HepG2 (cell line): ENCODE measurements at regions not wholly inside any gene's neighbourhood (a gene's known extent, or its start where the extent isn't known, plus 50 kb on each side); places are given as distances from the start of the nearest gene placed in this dataset.

Source experiments
- ATAC-seq: fragments of 200-7000 bp; cut with Tn5 transposase; 3 replicates; pipeline ENCODE4 v1.9.1; 2020; ENCODE audit warnings: mild to moderate bottlenecking, moderate library complexity
- BruUV-seq: library from RNA; stranded (reverse); fragments of 400-500 nt; replicated peaks from 2 replicates; lab custom pipeline; 2021; lab: Mats Ljungman, UMichigan
- CTCF ChIA-PET: fragments of 300-600 bp; formaldehyde crosslinking; extraction: SDS; loops from one replicate; lab custom pipeline; 2021; ENCODE audit warnings: low total read pairs, inconsistent platforms, low intra/inter-chr PET ratio; lab: Yijun Ruan, JAX
- POLR2A ChIA-PET: fragments of 350-600 bp; sonication (Branson Sonifier 250); formaldehyde crosslinking; loops from one replicate; lab custom pipeline; 2020; ENCODE audit warnings: antibody characterized with exemption, inconsistent platforms; lab: Yijun Ruan, JAX
- DNase-seq: peaks from one replicate; pipeline ENCODE4 v3.0.0-alpha.2; 2015; ENCODE audit warnings: low spot score
- FAIRE-seq: peaks from 3 replicates; lab custom pipeline; 2011; peaks lifted over from hg19 to GRCh38; lab: Jason Lieb, UNC
- H2AFZ ChIP-seq: one replicate; pipeline ENCODE4 v1.6.1; 2011; ENCODE audit warnings: low read length, inconsistent platforms
- H3K27ac ChIP-seq: fragments of 300-600 bp; 3 replicates; pipeline ENCODE4 v1.8.0; 2011; ENCODE audit warnings: mixed run types, mild to moderate bottlenecking, mixed read lengths, low read length, inconsistent platforms; ENCODE audit not compliant: insufficient read depth; ENCODE audit errors: extremely low read length
- H3K27me3 ChIP-seq, 2 experiments: fragments of 200-600 bp in 1 of 2; 2 replicates in 1 of 2; 3 replicates in 1 of 2; pipeline versions ENCODE4 v1.6.0 to v1.8.0; 2011; ENCODE audit warnings: low read length in 2 of 2, mild to moderate bottlenecking in 2 of 2, moderate library complexity in 2 of 2, inconsistent platforms in 1 of 2; ENCODE audit not compliant: insufficient read depth in 2 of 2, control insufficient read depth in 1 of 2
- H3K36me3 ChIP-seq, 2 experiments: fragments of 200-600 bp in 1 of 2; replicated peaks in 1 of 2; 2 replicates in 1 of 2; 3 replicates in 1 of 2; pipeline versions ENCODE4 v1.5.1 to v1.8.0; 2011; ENCODE audit warnings: low read length in 2 of 2, inconsistent platforms in 1 of 2; ENCODE audit not compliant: insufficient read depth in 2 of 2, control insufficient read depth in 1 of 2
- H3K4me1 ChIP-seq: 2 replicates; pipeline ENCODE4 v1.5.1; 2012; ENCODE audit warnings: low read length, inconsistent platforms; ENCODE audit not compliant: insufficient read depth
- H3K4me2 ChIP-seq: 2 replicates; pipeline ENCODE4 v1.6.0; 2011; ENCODE audit warnings: low read depth, low read length, inconsistent platforms
- H3K4me3 ChIP-seq, 3 experiments: fragments of 200-600 bp in 1 of 3; sonication (generic), shearing (Covaris generic) in 1 of 3; replicated peaks in 1 of 3; 2 replicates each; pipeline ENCODE4 v1.5.1; 2011 to 2016; ENCODE audit warnings: low read length in 3 of 3, inconsistent platforms in 2 of 3, low read depth in 2 of 3, mild to moderate bottlenecking in 2 of 3, control low read depth in 1 of 3, mixed read lengths in 1 of 3; ENCODE audit not compliant: insufficient read depth in 1 of 3
- H3K79me2 ChIP-seq: one replicate; pipeline ENCODE4 v1.6.1; 2011; ENCODE audit warnings: low read length, inconsistent platforms; ENCODE audit not compliant: insufficient read depth
- H3K9ac ChIP-seq: 2 replicates; pipeline ENCODE4 v1.6.0; 2011; ENCODE audit warnings: mild to moderate bottlenecking, low read depth, low read length, inconsistent platforms; ENCODE audit not compliant: insufficient read depth
- H3K9me3 ChIP-seq: 2 replicates; pipeline ENCODE4 v1.5.1; 2012; ENCODE audit warnings: mild to moderate bottlenecking, low read length
- H4K20me1 ChIP-seq: 2 replicates; pipeline ENCODE4 v1.6.0; 2011; ENCODE audit warnings: inconsistent platforms, mild to moderate bottlenecking, low read length, moderate library complexity; ENCODE audit not compliant: insufficient read depth
- AKNA ChIP-seq: sonication (generic); formaldehyde crosslinking; IDR thresholded peaks from 2 replicates; pipeline ENCODE4 v1.4.0; 2020; ENCODE audit warnings: missing genetic modification reagents, borderline replicate concordance
- SUZ12 ChIP-seq: fragments of 150-350 bp; IDR thresholded peaks from 2 replicates; pipeline ENCODE4 v1.6.1; 2014; ENCODE audit warnings: low read depth, low read length
- ZNF557 ChIP-seq: sonication (generic); formaldehyde crosslinking; IDR thresholded peaks from 2 replicates; pipeline ENCODE4 v1.4.0; 2020; ENCODE audit warnings: missing genetic modification reagents
- WGBS: methylation state at CpG from one replicate; pipeline ENCODE4 v1.1.6; 2017; ENCODE audit warnings: low lambda C conversion rate; 5-methylcytosine and 5-hydroxymethylcytosine counted together
- in situ Hi-C: cut with HindIII; loops from 2 replicates; pipeline ENCODE4 v1.10.0; 2017; ENCODE audit warnings: low pct_unique_long_range_greater_than_20kb; ENCODE audit not compliant: extremely low pct_ligation_motif_present
- intact Hi-C: fragments of 100-400 bp; cut with micrococcal nuclease; formaldehyde crosslinking; loops from one replicate; pipeline ENCODE4 v1.10.0; 2022; ENCODE audit not compliant: unreplicated experiment

- Histone ChIP-seq H3K9me3 (no peaks in the 10 kb centered on the region), H3K27ac (no peak overlapping the region), H3K79me2 (no peaks in the 10 kb centered on the region), H3K4me2 (no peak overlapping the region), H3K36me3 (no peaks in the 10 kb centered on the region), H4K20me1 (no peaks in the 10 kb centered on the region), H2AFZ (no peak overlapping the region), H3K27me3 (no peaks in the 10 kb centered on the region), H3K4me1 (no peaks in the 10 kb centered on the region), H3K4me3 (no peak overlapping the region), H3K9ac (no peak overlapping the region)
- 46% methylated on average over 5 of the region's 7 CpGs for WGBS
- ChIA-PET POLR2A (no interaction called here), CTCF (no interaction called here)
- FAIRE-seq (no peak), ATAC-seq (no peak), DNase-seq (no peak)
- in situ Hi-C loops (no loop called here), intact Hi-C loops (no loop called here)
- TF ChIP-seq SUZ12 = no peak
- TF ChIP-seq ZNF557 (CRISPR knock-in tag) = no peak
- no peak for TF ChIP-seq AKNA (CRISPR knock-in tag)
- no TSS peak for BruUV-seq
Observed at GRCh38 chr13:23081901-23082300, 98.9 kb upstream of the SGCG start.
